ENCODE measurements at regions not wholly inside any gene's neighbourhood (a gene's known extent, or its start where the extent isn't known, plus 50 kb on each side); places are given as distances from the start of the nearest gene placed in this dataset.

DNA sequence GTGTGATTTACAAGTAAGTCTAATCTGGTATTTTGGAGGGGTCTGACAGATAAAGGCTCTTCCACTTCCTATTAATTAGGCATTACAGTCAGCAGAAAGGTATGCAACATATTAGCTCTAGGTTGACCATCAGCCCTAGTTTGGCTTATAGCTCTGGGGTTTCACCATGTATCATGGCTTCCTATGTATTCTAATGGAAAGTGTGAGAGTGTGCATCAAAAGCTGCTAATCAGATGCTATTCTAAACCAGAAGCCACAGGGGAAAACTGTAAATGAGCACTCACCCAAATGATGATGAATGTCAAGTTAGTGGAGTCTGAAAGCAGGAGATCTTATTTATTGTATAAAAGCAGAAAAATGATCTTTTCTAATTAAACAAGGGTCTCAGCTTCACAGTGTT, 149.2 kb upstream of the MITF start:
- Mint-ChIP-seq H3K27ac (no peak overlapping the region), H3K36me3 (peaks cover 2% of the 10 kb centered on the region), H3K4me3 (no peak overlapping the region), H3K27me3 (ENCODE audit: low read depth) (no peaks in the 10 kb centered on the region; the same call in none of the 2 replicates), H3K4me1 (no peaks in the 10 kb centered on the region), H3K9me3 (peaks cover 20% of the 10 kb centered on the region)
- ChIA-PET CTCF (no interaction called here), POLR2A (no interaction called here)
- ATAC-seq (no peak), DNase-seq (ENCODE audit: low spot score) (no peak)
- TF ChIP-seq ESRRA (CRISPR knock-in tag; IDR thresholded peaks at IDR 0.05; ENCODE audit: borderline replicate concordance) (no peak), SMAD4 (CRISPR knock-in tag; IDR thresholded peaks at IDR 0.05) (no peak), ZNF219 (CRISPR knock-in tag; IDR thresholded peaks at IDR 0.05; ENCODE audit: borderline replicate concordance) (no peak), ETV6 (CRISPR knock-in tag; IDR thresholded peaks at IDR 0.05) (no peak), SOX15 (CRISPR knock-in tag; IDR thresholded peaks at IDR 0.05) (no peak)
- TF ChIP-seq, protein P1, sequence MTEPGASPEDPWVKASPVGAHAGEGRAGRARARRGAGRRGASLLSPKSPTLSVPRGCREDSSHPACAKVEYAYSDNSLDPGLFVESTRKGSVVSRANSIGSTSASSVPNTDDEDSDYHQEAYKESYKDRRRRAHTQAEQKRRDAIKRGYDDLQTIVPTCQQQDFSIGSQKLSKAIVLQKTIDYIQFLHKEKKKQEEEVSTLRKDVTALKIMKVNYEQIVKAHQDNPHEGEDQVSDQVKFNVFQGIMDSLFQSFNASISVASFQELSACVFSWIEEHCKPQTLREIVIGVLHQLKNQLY (CRISPR knock-in tag; IDR thresholded peaks at IDR 0.05), result no peak

DNA sequence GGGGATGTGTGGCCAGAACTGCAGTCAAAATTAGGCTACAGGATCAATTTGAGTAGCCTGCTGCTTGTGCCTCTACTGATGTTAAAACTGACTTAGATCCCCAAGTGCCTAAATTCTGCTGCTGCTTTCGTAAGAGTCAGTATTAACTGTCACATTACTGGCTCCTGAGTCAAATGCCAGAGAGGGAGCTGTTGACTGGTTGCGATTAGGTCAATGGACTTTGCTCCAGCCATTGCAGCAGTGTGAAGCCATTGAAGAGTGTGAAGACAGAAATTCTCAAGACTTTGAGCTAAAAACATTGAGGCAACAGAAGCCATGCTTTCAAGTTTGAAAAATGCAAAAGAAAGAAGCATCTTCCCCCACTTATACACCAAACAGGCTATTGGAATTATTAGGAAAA, 151.1 kb upstream of the MITF start:
- H3K4me1 Mint-ChIP-seq, result no peaks in the 10 kb centered on the region
- H3K4me3 Mint-ChIP-seq, result no peak overlapping the region
- no peaks in the 10 kb centered on the region; the same call in none of the 2 replicates for H3K27me3 Mint-ChIP-seq (ENCODE audit: low read depth)
- no peak overlapping the region for H3K27ac Mint-ChIP-seq
- TF ChIP-seq, protein P2, sequence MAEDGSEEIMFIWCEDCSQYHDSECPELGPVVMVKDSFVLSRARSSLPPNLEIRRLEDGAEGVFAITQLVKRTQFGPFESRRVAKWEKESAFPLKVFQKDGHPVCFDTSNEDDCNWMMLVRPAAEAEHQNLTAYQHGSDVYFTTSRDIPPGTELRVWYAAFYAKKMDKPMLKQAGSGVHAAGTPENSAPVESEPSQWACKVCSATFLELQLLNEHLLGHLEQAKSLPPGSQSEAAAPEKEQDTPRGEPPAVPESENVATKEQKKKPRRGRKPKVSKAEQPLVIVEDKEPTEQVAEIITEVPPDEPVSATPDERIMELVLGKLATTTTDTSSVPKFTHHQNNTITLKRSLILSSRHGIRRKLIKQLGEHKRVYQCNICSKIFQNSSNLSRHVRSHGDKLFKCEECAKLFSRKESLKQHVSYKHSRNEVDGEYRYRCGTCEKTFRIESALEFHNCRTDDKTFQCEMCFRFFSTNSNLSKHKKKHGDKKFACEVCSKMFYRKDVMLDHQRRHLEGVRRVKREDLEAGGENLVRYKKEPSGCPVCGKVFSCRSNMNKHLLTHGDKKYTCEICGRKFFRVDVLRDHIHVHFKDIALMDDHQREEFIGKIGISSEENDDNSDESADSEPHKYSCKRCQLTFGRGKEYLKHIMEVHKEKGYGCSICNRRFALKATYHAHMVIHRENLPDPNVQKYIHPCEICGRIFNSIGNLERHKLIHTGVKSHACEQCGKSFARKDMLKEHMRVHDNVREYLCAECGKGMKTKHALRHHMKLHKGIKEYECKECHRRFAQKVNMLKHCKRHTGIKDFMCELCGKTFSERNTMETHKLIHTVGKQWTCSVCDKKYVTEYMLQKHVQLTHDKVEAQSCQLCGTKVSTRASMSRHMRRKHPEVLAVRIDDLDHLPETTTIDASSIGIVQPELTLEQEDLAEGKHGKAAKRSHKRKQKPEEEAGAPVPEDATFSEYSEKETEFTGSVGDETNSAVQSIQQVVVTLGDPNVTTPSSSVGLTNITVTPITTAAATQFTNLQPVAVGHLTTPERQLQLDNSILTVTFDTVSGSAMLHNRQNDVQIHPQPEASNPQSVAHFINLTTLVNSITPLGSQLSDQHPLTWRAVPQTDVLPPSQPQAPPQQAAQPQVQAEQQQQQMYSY (CRISPR knock-in tag; IDR thresholded peaks at IDR 0.05), result no peak
- no peak for TF ChIP-seq ZNF219 (CRISPR knock-in tag; IDR thresholded peaks at IDR 0.05; ENCODE audit: borderline replicate concordance)
- TF ChIP-seq, protein P3, sequence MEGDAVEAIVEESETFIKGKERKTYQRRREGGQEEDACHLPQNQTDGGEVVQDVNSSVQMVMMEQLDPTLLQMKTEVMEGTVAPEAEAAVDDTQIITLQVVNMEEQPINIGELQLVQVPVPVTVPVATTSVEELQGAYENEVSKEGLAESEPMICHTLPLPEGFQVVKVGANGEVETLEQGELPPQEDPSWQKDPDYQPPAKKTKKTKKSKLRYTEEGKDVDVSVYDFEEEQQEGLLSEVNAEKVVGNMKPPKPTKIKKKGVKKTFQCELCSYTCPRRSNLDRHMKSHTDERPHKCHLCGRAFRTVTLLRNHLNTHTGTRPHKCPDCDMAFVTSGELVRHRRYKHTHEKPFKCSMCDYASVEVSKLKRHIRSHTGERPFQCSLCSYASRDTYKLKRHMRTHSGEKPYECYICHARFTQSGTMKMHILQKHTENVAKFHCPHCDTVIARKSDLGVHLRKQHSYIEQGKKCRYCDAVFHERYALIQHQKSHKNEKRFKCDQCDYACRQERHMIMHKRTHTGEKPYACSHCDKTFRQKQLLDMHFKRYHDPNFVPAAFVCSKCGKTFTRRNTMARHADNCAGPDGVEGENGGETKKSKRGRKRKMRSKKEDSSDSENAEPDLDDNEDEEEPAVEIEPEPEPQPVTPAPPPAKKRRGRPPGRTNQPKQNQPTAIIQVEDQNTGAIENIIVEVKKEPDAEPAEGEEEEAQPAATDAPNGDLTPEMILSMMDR (IDR thresholded peaks at IDR 0.05), result no peak
- no peak for TF ChIP-seq ZBTB21 (CRISPR knock-in tag; IDR thresholded peaks at IDR 0.05; ENCODE audit: borderline replicate concordance)
- TF ChIP-seq, protein P4, sequence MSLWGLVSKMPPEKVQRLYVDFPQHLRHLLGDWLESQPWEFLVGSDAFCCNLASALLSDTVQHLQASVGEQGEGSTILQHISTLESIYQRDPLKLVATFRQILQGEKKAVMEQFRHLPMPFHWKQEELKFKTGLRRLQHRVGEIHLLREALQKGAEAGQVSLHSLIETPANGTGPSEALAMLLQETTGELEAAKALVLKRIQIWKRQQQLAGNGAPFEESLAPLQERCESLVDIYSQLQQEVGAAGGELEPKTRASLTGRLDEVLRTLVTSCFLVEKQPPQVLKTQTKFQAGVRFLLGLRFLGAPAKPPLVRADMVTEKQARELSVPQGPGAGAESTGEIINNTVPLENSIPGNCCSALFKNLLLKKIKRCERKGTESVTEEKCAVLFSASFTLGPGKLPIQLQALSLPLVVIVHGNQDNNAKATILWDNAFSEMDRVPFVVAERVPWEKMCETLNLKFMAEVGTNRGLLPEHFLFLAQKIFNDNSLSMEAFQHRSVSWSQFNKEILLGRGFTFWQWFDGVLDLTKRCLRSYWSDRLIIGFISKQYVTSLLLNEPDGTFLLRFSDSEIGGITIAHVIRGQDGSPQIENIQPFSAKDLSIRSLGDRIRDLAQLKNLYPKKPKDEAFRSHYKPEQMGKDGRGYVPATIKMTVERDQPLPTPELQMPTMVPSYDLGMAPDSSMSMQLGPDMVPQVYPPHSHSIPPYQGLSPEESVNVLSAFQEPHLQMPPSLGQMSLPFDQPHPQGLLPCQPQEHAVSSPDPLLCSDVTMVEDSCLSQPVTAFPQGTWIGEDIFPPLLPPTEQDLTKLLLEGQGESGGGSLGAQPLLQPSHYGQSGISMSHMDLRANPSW (CRISPR knock-in tag; conservative IDR thresholded peaks at IDR 0.05; ENCODE audit: low read depth), result no peak
- no peak for TF ChIP-seq AFF4 (CRISPR knock-in tag; IDR thresholded peaks at IDR 0.05; ENCODE audit: borderline replicate concordance)
- no peak for TF ChIP-seq ZNF416 (CRISPR knock-in tag; IDR thresholded peaks at IDR 0.05)
- no peak for TF ChIP-seq ZNF138 (CRISPR knock-in tag; conservative IDR thresholded peaks at IDR 0.05)
- TF ChIP-seq ZNF121 (CRISPR knock-in tag; IDR thresholded peaks at IDR 0.05), result no peak
- TF ChIP-seq TEAD4 (CRISPR knock-in tag; IDR thresholded peaks at IDR 0.05), result no peak
- no peak for TF ChIP-seq NR3C1 (CRISPR knock-in tag; conservative IDR thresholded peaks at IDR 0.05; ENCODE audit: low read depth)
- TF ChIP-seq, protein P5, sequence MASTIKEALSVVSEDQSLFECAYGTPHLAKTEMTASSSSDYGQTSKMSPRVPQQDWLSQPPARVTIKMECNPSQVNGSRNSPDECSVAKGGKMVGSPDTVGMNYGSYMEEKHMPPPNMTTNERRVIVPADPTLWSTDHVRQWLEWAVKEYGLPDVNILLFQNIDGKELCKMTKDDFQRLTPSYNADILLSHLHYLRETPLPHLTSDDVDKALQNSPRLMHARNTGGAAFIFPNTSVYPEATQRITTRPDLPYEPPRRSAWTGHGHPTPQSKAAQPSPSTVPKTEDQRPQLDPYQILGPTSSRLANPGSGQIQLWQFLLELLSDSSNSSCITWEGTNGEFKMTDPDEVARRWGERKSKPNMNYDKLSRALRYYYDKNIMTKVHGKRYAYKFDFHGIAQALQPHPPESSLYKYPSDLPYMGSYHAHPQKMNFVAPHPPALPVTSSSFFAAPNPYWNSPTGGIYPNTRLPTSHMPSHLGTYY (CRISPR knock-in tag; IDR thresholded peaks at IDR 0.05), result no peak
- TF ChIP-seq RELA (CRISPR knock-in tag; IDR thresholded peaks at IDR 0.05; ENCODE audit: borderline replicate concordance), result no peak
- TF ChIP-seq, protein P6, sequence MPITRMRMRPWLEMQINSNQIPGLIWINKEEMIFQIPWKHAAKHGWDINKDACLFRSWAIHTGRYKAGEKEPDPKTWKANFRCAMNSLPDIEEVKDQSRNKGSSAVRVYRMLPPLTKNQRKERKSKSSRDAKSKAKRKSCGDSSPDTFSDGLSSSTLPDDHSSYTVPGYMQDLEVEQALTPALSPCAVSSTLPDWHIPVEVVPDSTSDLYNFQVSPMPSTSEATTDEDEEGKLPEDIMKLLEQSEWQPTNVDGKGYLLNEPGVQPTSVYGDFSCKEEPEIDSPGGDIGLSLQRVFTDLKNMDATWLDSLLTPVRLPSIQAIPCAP (CRISPR knock-in tag; IDR thresholded peaks at IDR 0.05), result no peak
- peaks cover 20% of the 10 kb centered on the region for H3K9me3 Mint-ChIP-seq
- ATAC-seq (no peak), DNase-seq (ENCODE audit: low spot score) (no peak)
- H3K36me3 Mint-ChIP-seq, result peaks cover 2% of the 10 kb centered on the region
- ChIA-PET POLR2A (interaction anchor here (0.7 kb wide), 1 partner anchor 93 kb away, joined by 6 read pairs; no protein-coding TSS in a partner anchor), CTCF (no interaction called here)

Measured in WTC11 (cell line).